ENCODE measurements at regions not wholly inside any gene's neighbourhood (a gene's known extent, or its start where the extent isn't known, plus 50 kb on each side); places are given as distances from the start of the nearest gene placed in this dataset.

DNA sequence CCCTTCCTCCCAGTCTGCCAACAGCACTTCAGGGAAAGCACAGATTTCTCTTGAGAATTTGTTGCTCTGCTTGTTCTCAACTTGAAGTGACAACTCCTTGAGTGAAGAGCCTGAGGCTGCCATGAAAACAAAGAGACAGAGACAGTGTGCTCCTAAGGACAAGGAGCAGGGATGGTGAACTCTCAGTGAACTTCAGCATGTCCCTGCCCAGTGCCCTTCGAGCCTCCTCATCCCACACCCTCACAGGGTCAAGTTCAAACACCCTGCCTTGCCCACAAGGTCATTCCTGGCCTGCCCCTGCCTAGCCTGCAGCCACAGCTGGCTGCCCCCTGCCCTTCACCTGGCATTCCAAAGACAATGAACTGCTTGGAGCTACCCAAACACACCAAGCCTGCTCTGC, 343.5 kb upstream of the KLHL29 start:
- TF ChIP-seq, protein P1, sequence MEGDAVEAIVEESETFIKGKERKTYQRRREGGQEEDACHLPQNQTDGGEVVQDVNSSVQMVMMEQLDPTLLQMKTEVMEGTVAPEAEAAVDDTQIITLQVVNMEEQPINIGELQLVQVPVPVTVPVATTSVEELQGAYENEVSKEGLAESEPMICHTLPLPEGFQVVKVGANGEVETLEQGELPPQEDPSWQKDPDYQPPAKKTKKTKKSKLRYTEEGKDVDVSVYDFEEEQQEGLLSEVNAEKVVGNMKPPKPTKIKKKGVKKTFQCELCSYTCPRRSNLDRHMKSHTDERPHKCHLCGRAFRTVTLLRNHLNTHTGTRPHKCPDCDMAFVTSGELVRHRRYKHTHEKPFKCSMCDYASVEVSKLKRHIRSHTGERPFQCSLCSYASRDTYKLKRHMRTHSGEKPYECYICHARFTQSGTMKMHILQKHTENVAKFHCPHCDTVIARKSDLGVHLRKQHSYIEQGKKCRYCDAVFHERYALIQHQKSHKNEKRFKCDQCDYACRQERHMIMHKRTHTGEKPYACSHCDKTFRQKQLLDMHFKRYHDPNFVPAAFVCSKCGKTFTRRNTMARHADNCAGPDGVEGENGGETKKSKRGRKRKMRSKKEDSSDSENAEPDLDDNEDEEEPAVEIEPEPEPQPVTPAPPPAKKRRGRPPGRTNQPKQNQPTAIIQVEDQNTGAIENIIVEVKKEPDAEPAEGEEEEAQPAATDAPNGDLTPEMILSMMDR (IDR thresholded peaks at IDR 0.05): no peak
- TF ChIP-seq EHF (CRISPR knock-in tag; IDR thresholded peaks at IDR 0.05) (no peak), RAD21 (conservative IDR thresholded peaks at IDR 0.05 in 1 of 2, IDR thresholded peaks at IDR 0.05 in 1 of 2) (no peak), POLR2A (IDR thresholded peaks at IDR 0.05; ENCODE audit: low read length) (no peak), NR3C1 (IDR thresholded peaks at IDR 0.05) (no peak), JUN (IDR thresholded peaks at IDR 0.05) (no peak), HDAC2 (IDR thresholded peaks at IDR 0.05) (no peak), BHLHE40 (IDR thresholded peaks at IDR 0.05; ENCODE audit: low read depth, low read length) (no peak), RFX5 (IDR thresholded peaks at IDR 0.05) (no peak), SREBF2 (IDR thresholded peaks at IDR 0.05) (no peak)
- TF ChIP-seq, protein P2, sequence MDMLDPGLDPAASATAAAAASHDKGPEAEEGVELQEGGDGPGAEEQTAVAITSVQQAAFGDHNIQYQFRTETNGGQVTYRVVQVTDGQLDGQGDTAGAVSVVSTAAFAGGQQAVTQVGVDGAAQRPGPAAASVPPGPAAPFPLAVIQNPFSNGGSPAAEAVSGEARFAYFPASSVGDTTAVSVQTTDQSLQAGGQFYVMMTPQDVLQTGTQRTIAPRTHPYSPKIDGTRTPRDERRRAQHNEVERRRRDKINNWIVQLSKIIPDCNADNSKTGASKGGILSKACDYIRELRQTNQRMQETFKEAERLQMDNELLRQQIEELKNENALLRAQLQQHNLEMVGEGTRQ (IDR thresholded peaks at IDR 0.05): no peak
- TF ChIP-seq, protein P3, sequence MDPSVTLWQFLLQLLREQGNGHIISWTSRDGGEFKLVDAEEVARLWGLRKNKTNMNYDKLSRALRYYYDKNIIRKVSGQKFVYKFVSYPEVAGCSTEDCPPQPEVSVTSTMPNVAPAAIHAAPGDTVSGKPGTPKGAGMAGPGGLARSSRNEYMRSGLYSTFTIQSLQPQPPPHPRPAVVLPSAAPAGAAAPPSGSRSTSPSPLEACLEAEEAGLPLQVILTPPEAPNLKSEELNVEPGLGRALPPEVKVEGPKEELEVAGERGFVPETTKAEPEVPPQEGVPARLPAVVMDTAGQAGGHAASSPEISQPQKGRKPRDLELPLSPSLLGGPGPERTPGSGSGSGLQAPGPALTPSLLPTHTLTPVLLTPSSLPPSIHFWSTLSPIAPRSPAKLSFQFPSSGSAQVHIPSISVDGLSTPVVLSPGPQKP (IDR thresholded peaks at IDR 0.05; ENCODE audit: low read depth, low read length): no peak
